PC-3 (cell line): ENCODE measurements at regions not wholly inside any gene's neighbourhood (a gene's known extent, or its start where the extent isn't known, plus 50 kb on each side); places are given as distances from the start of the nearest gene placed in this dataset.

Experiments used
- ATAC-seq: fragments of 200-7000 bp; cut with Tn5 transposase; 2 replicates; pipeline ENCODE4 v1.9.1; 2020; ENCODE audit warnings: mild to moderate bottlenecking, moderate library complexity
- BruUV-seq: library from RNA; stranded (reverse); fragments of 400-500 nt; replicated peaks from 2 replicates; lab custom pipeline; 2021; lab: Mats Ljungman, UMichigan
- CTCF ChIA-PET: fragments of 300-600 bp; sonication (Branson Sonifier 250); formaldehyde crosslinking; loops from one replicate; lab custom pipeline; 2022; ENCODE audit warnings: antibody characterized with exemption; lab: Charles Lee
- POLR2A ChIA-PET: fragments of 300-600 bp; sonication (Branson Sonifier 250); formaldehyde crosslinking; loops from one replicate; lab custom pipeline; 2022; ENCODE audit warnings: antibody characterized with exemption; ENCODE audit not compliant: unreplicated experiment; lab: Charles Lee
- DNase-seq: peaks from one replicate; pipeline ENCODE4 v3.0.0-alpha.2; 2015
- H2AFZ ChIP-seq: fragments of 300-600 bp; sonication (generic); 2 replicates; pipeline ENCODE4 v1.6.0; 2016; ENCODE audit warnings: antibody characterized with exemption, low read length
- H3F3A ChIP-seq: fragments of 300-600 bp; sonication (generic); one replicate; pipeline ENCODE4 v1.6.0; 2017; ENCODE audit warnings: antibody characterized with exemption, low read length, control low read depth, mild to moderate bottlenecking; ENCODE audit not compliant: unreplicated experiment
- H3K27ac ChIP-seq: fragments of 300-600 bp; sonication (generic); 2 replicates; pipeline ENCODE4 v1.5.1; 2016; ENCODE audit warnings: mild to moderate bottlenecking, low read length
- H3K27me3 ChIP-seq: fragments of 300-600 bp; sonication (generic); 2 replicates; pipeline ENCODE4 v1.6.1; 2016; ENCODE audit warnings: low read length, mixed read lengths
- H3K36me3 ChIP-seq: fragments of 300-600 bp; sonication (generic); 2 replicates; pipeline ENCODE4 v1.6.1; 2016; ENCODE audit warnings: low read depth, mixed run types, low read length, mixed read lengths
- H3K4me1 ChIP-seq: fragments of 300-600 bp; sonication (generic); 2 replicates; pipeline ENCODE4 v1.5.1; 2016; ENCODE audit warnings: low read length; ENCODE audit not compliant: insufficient read depth
- H3K4me2 ChIP-seq: fragments of 300-600 bp; sonication (generic); 2 replicates; pipeline ENCODE4 v1.6.0; 2016; ENCODE audit warnings: low read length
- H3K4me3 ChIP-seq: fragments of 300-600 bp; sonication (generic); 2 replicates; pipeline ENCODE4 v1.5.1; 2016; ENCODE audit warnings: mild to moderate bottlenecking, low read length, mixed read lengths
- H3K79me2 ChIP-seq: fragments of 300-600 bp; sonication (generic); 2 replicates; pipeline ENCODE4 v1.6.1; 2017; ENCODE audit warnings: low read length, mixed read lengths
- H3K9ac ChIP-seq: fragments of 300-600 bp; sonication (generic); 2 replicates; pipeline ENCODE4 v1.6.0; 2016; ENCODE audit warnings: mild to moderate bottlenecking, low read length
- H3K9me2 ChIP-seq: fragments of 300-600 bp; sonication (generic); replicated peaks from 2 replicates; pipeline ENCODE4 v1.6.1; 2016; ENCODE audit warnings: mixed run types, low read length, mixed read lengths
- H3K9me3 ChIP-seq: fragments of 300-600 bp; sonication (generic); 2 replicates; pipeline ENCODE4 v1.6.1; 2016; ENCODE audit warnings: low read length, mixed read lengths
- H4K20me1 ChIP-seq: fragments of 300-600 bp; sonication (generic); 2 replicates; pipeline ENCODE4 v1.6.1; 2016; ENCODE audit warnings: low read length, mixed read lengths
- CTCF ChIP-seq: fragments of 300-600 bp; sonication (generic); conservative IDR thresholded peaks from 2 replicates; pipeline ENCODE4 v1.5.1; 2017; ENCODE audit warnings: antibody characterized with exemption, low read depth, mild to moderate bottlenecking, low read length
- EZH2 ChIP-seq: fragments of 300-600 bp; sonication (generic); IDR thresholded peaks from one replicate; pipeline ENCODE4 v1.6.1; 2017; ENCODE audit warnings: antibody characterized with exemption, mild to moderate bottlenecking, low read length; ENCODE audit not compliant: unreplicated experiment
- EZH2phosphoT487 ChIP-seq: fragments of 300-600 bp; sonication (generic); IDR thresholded peaks from 2 replicates; pipeline ENCODE4 v1.6.1; 2018; ENCODE audit warnings: mild to moderate bottlenecking, antibody characterized with exemption, low read length, borderline replicate concordance
- intact Hi-C: fragments of 100-400 bp; cut with micrococcal nuclease; formaldehyde crosslinking; loops from 2 replicates; pipeline ENCODE4 v1.9.0; 2023

DNA sequence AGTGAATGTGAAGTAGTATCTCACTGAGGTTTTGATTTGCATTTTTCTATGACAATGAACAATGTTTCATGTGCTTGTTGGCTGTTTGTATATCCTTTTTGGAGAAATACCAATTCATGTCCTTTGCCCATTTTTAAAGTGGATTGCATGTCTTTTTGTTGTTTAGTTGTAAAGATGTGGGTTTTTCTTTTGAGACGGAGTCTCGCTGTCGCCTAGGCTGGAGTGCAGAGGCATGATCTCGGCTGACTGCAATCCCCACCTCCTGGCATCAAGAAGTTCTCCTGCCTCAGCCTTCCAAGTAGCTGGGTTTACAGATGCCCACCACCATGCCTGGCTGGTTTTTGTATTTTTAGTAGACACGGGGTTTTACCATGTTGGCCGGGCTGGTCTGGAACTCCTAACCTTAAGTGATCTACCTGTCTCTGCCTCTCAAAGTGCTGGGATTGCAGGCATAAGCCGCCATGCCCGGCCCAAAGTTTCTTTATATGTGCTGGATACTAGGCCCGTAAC lies 236.7 kb downstream of the MYCN start:
- Histone ChIP-seq H3K36me3 (no peaks in the 10 kb centered on the region), H3K27me3 (no peaks in the 10 kb centered on the region; the same call in 1 of the 2 replicates), H3K9ac (no peak overlapping the region), H3K27ac (no peak overlapping the region), H3K4me1 (no peaks in the 10 kb centered on the region), H3K4me3 (no peak overlapping the region), H2AFZ (no peak overlapping the region), H3K9me2 (no peaks in the 10 kb centered on the region), H3K79me2 (no peaks in the 10 kb centered on the region), H3K9me3 (no peaks in the 10 kb centered on the region), H4K20me1 (no peaks in the 10 kb centered on the region), H3F3A (no peaks in the 10 kb centered on the region), H3K4me2 (no peak overlapping the region)
- intact Hi-C loops = no loop called here
- DNase-seq (no peak), ATAC-seq (no peak)
- POLR2A ChIA-PET = no interaction called here
- CTCF ChIA-PET = no interaction called here
- no peak for TF ChIP-seq EZH2
- BruUV-seq = no TSS peak

- Histone ChIP-seq H3K4me3 (no peak overlapping the region), H2AFZ (no peak overlapping the region), H3K9me2 (no peaks in the 10 kb centered on the region), H3K9me3 (no peaks in the 10 kb centered on the region), H3K9ac (no peak overlapping the region), H3K36me3 (no peaks in the 10 kb centered on the region), H3K27me3 (no peaks in the 10 kb centered on the region), H3K4me1 (no peaks in the 10 kb centered on the region), H3K79me2 (no peaks in the 10 kb centered on the region), H4K20me1 (no peaks in the 10 kb centered on the region), H3F3A (no peaks in the 10 kb centered on the region), H3K27ac (no peak overlapping the region), H3K4me2 (no peak overlapping the region)
- no TSS peak for BruUV-seq
- ATAC-seq (no peak), DNase-seq (no peak)
- POLR2A ChIA-PET = no interaction called here
- CTCF ChIA-PET = no interaction called here
- intact Hi-C loops = no loop called here
- TF ChIP-seq EZH2phosphoT487 = no peak
- no peak for TF ChIP-seq CTCF
- TF ChIP-seq EZH2 = no peak
Observed at GRCh38 chr2:16175247-16175825, 235.0 kb downstream of the MYCN start.

GRCh38 chr2:16174693-16175045 lies 234.3 kb downstream of the MYCN start:
- H3K36me3 ChIP-seq = no peaks in the 10 kb centered on the region
- H3F3A ChIP-seq = no peaks in the 10 kb centered on the region
- no peaks in the 10 kb centered on the region for H3K9me3 ChIP-seq
- BruUV-seq = no TSS peak
- no peak for TF ChIP-seq CTCF
- no peak for TF ChIP-seq EZH2phosphoT487
- TF ChIP-seq EZH2 = no peak
- H2AFZ ChIP-seq = no peak overlapping the region
- POLR2A ChIA-PET = no interaction called here
- no peak overlapping the region for H3K9ac ChIP-seq
- H3K4me2 ChIP-seq = no peak overlapping the region
- no peak overlapping the region for H3K27ac ChIP-seq
- no peaks in the 10 kb centered on the region for H3K27me3 ChIP-seq
- H3K9me2 ChIP-seq = no peaks in the 10 kb centered on the region
- CTCF ChIA-PET = no interaction called here
- no peaks in the 10 kb centered on the region for H4K20me1 ChIP-seq
- no peak overlapping the region for H3K4me3 ChIP-seq
- intact Hi-C loops = no loop called here
- ATAC-seq (no peak), DNase-seq (no peak)
- H3K79me2 ChIP-seq = no peaks in the 10 kb centered on the region
- no peaks in the 10 kb centered on the region for H3K4me1 ChIP-seq
